Mammary epithelial cell (primary cell): ENCODE measurements at regions not wholly inside any gene's neighbourhood (a gene's known extent, or its start where the extent isn't known, plus 50 kb on each side); places are given as distances from the start of the nearest gene placed in this dataset.

ENCODE experiments used
- CTCF ChIP-seq, 2 donors: IDR thresholded peaks in 1 of 2; conservative IDR thresholded peaks in 1 of 2; 2 replicates each; pipeline ENCODE4 v1.5.1; 2011 to 2012; ENCODE audit warnings: inconsistent platforms in 2 of 2, low read length in 2 of 2, mild to moderate bottlenecking in 2 of 2, control low read depth in 1 of 2, low read depth in 1 of 2; ENCODE audit not compliant: insufficient read depth in 1 of 2; ENCODE audit errors: extremely low read depth in 1 of 2
- EZH2 ChIP-seq: IDR thresholded peaks from 2 replicates; pipeline ENCODE4 v1.6.1; 2012; ENCODE audit warnings: low read length, inconsistent platforms, borderline replicate concordance

GRCh38 chr1:169048043-169048442, 58.4 kb upstream of the ATP1B1 start:
- TF ChIP-seq CTCF (conservative IDR thresholded peaks at IDR 0.05 in 1 of 2, IDR thresholded peaks at IDR 0.05 in 1 of 2; ENCODE audit: extremely low read depth in 1 of 2, insufficient read depth in 1 of 2, low read depth in 1 of 2, low read length in 2 of 2), result no peak
- TF ChIP-seq EZH2, result no peak
